CD4-positive, alpha-beta T cell treated with Interleukin-1 beta for 1 hour (primary cell): ENCODE measurements at regions not wholly inside any gene's neighbourhood (a gene's known extent, or its start where the extent isn't known, plus 50 kb on each side); places are given as distances from the start of the nearest gene placed in this dataset.
"Not testable (repeated sequence)": the region's sequence is repeated elsewhere in the genome, so short reads cannot be mapped to it uniquely, and the experiment has no call there.

ENCODE experiments used
- DNase-seq, 2 donors: peaks; one replicate each; pipeline ENCODE4 v3.0.0-alpha.2; 2020 to 2022

DNA sequence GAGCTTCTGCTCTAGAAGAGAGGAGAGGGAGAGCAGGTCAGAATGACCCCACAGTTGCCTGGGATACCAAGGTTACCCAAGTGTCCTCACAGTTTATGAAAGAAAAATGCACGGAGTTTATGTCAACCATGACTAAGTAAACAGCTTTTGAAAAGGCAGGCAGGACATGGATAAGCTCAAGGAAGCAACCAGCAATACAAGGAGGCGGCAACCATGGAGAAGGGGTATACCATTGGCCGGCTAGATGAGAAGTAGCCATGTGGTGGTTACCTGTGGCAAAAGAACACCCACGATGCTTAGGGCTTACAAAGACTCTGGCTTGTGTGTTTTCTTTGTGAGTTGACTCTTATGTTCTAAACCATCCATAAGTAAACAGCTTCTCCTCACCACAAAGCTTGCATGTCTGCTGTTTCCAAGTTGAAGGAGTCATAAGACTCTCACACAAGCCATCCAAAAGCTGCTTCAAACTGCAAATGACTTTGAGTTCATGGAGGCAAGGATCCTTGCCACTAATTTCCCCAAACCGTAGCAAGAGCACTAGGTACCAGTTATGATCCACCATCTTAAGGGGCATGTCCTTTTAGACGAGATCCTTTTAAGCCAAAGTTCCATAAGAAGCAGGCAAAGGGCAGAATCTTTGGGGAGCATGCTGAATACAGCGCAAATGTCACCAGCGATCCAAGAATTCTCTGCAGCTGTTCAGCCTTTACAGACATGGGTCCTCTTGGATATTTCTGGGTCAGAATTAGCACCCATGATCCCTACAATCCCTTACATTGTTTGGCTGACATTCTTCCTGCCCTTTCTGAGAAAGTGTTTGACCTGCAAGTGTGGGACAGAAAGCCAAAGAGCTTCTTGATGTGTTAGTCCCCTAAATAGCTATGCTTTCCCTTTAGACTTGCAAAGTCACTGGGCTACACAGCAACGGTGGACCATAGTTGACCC is 74.8 kb upstream of the IPO5 start:
- no peak for DNase-seq

DNA sequence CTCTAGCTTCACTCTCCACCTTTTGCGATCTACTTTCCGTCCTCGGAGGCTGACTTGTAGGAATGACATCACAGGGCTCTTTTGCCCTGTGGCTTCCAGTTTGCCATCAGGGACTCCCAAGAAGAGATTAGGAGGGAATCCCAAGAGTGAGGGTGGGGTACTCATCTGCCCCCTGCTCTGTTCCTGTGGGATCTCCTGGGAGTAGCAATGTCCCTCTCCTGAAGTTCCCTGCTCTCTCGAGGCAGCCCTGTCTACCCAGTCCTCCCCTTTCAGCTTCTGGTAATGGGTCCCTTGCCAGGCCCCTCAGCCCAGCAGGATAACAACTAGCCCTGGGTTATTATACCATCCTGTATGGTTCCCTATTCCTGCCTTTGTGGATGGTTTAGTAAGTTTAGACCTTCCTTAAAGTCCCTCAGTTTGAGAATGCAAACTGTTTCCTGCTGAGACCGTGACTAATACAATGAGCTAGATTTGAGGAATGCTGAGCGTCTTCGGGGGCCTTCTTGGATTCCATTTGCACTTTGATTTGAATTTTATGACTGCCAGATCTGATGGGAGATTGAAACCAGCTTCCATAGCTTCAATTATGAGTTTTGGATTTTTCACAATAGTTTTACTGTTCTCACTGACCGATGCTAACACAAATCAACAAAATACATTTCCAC is 73.7 kb upstream of the IPO5 start:
- DNase-seq, result no peak

DNA sequence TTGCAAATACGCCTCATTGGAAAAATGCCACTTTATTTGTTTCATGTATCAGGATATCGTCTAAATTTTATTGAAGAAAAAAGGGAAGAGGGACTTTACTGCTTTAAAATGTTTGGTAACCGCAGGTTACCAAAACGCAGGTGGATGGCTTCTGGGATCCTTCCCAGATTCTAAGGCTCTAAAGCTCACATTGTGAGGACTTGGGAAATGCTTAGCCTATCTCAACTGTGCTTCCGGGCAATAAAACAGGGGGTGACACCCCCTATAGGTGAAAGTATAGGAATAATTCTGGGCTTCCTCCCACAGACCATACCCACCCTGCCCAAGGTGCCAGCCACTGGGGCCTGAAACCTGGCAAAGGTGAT is 73.2 kb upstream of the IPO5 start:
- DNase-seq, result no peak

DNA sequence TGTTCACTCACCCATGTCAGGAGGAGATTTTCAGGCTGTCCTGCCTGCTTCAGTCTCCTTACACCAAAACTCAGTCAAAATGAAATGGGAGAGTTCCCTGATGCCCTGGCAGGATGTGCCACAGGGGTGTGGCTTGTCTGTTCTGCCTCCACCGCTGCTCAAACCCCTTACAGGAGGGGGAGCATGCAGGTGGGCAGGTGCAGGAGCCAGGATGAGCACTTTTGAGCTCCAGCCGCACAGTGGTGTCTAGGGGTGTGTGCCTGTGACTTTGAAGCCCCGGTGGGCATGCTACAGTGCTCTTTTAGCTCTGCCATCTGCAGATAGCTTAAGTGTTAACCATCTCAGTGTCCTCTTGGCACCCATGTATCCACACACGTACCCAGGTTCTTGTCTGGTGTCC is 71.9 kb upstream of the IPO5 start:
- DNase-seq, result no peak

DNA sequence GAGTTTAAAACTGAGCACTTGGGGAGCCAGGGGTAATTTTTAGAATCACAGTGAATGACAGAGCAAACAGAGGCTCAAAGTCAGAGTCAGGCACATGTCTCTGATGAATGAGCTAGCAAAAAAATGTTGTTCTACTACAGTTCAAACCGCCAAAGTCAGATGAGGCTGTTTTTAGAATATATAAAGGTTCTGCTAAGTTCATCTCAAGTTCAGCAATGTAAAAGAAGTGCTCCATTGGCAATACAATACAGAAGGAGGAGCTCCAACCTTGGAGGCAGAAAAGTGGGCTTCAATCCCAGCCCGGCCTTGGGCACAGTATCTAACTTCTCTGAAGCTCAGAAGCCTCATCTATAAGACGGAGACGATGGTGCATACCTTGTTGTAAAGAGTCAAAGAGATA is 70.1 kb upstream of the IPO5 start:
- no peak for DNase-seq

DNA sequence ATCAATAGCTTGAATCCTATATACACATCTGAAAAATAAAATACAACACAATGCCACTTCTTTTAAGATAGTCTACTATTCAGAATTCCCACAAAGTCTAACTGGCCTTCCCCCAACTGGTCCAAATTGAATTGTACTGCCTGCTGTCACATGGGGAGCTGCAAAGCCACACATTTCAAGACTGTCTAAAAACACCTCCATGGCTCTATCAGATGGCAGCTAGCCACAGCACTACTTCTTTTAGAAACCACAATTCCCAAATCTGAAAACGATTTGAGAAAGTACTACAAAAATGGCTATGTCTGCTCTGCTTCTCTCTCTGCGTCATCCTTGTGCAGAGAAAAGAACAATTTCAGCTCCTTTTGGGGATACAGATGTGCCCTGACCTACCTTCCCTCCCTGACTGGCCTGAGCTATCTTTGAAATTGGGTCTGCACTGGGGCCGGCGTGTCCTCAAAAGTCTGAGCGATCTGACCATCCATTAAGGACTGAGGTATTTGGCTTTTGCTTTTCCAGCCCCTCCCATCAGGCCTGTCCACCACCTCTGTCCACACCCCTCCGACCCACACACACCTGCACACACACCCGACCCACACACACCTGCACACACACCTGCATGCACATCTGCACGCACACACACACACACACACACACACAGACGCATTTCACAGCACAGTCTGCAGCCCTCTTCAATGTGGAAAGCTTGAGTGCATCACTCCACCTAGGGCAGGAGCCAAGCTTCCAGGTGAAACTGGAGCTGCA is 68.6 kb upstream of the IPO5 start:
- no peak for DNase-seq

DNA sequence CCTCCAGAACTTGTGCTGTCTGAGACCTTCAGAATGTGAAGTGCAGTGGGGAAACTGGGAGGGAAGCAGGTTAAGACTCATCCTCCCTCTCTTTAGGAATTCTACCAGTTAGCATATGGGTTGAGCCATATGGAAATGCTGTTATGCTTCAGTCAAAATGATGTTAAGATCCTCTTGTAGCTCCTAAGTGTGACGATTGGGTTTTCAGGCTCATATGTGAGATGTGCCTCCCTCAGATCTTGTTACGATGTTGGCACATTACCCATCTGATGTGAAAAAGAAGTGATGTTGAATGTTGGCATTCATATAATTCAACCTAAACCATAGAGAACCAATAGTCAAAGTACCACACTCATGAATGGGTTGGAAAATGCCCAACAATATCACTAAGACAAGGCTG is 67.8 kb upstream of the IPO5 start:
- DNase-seq, result no peak

DNA sequence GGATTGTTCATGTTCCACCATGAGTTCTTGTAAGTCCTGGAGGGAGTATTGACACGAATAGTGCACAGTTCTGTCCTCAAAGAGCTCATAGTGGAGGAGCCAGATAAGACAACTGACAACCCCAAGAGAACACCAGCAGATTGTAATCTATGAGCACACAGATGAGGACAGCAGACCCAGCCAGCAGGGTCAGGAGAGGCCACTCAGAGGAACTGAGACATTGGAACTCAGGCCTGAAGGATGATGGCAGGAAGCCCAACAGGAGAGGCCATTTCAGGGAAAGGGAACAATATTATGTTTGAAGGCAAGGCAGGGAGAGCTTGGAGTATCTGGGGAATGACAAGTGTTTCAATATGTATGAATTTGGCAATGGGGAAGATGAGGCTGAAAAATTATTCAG is 63.7 kb upstream of the IPO5 start:
- DNase-seq, result no peak

DNA sequence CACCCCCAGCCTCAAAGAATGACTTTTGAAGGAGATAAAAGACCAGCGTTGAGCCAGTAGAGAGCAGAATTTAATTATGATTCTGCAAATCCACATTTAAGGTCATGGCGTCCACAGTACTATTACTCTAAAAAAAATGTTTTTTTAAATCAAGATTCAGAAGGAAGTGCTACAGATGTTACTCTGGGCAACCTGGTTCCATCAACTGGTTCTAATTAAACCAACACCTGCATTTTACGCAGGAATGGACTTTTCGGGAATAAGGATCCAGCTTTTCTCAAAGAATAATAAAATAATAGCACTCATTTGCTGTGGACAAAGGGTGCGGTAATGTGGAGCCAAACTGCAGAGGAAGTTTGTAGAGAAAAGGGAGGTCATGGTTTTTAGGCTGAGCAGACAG is 62.9 kb upstream of the IPO5 start:
- DNase-seq, result no peak

DNA sequence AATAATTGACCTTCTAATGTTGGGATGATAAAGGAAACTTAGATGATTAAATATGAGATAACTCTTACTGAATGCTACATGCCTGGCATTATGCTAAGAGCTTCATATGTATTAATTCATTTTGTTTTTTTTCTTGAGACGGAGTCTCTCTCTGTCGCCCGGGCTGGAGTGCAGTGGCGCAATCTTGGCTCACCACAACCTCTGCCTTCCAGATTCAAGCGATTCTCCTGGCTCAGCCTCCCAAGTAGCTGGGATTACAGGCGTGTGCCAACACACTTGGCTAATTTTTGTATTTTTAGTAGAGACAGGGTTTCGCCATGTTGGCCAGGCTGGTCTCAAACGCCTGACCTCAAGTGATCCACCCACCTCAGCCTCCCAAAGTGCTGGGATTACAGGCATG is 61.5 kb upstream of the IPO5 start:
- not testable (repeated sequence) for DNase-seq

DNA sequence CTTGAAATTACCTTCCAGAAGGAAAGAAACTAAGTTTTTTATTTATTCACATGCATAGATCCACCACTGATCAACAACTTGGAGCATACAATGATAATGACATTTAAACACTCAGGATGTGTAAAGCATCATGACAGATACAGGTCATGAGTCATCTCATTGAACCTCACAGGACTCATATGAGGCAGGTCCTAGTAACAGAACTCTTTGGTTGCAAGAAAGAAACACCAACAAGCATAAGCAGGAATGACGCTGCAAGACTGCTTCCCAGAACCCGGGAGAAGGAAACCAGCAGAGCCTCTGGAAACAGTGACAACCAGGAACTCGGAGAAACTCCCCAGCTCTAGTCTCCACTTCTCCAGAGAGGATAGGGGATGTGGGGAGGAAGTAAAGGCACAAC is 60.8 kb upstream of the IPO5 start:
- DNase-seq, result no peak

DNA sequence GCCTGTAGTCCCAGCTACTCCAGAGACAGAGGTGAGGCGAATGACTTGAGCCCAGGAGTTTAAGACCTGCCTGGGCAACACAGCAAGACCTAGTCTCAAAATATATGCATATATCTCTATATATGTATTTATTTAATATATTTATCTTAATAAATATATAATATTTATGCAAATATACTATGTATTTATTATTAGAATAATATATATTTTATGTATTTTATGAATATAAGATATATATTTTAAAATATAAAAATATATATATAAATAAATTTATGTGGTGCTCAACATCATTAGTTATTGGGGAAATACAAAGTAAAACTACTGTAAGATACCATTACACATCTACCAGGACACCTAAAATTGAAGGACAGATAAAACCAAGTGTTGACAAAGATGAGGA is 58.1 kb upstream of the IPO5 start:
- DNase-seq, result no peak

DNA sequence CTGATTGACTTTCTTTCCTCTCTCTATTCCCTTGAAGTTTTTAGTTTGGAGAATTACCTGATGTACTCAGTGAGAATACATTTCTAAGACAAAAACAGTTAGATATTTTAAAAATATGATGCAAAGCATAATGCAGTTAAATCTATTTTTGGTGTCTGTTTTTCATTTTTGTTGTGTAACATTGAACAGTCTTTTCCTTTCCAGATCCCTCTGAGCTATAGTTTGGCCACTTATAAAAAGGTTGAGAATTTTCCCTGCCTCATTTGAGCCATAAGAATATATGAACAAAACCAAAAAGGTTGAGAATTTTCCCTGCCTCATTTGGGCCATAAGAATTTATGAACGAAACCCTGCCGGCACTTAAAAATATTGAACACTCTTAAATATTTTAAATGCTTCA is 57.0 kb upstream of the IPO5 start:
- DNase-seq, result no peak

DNA sequence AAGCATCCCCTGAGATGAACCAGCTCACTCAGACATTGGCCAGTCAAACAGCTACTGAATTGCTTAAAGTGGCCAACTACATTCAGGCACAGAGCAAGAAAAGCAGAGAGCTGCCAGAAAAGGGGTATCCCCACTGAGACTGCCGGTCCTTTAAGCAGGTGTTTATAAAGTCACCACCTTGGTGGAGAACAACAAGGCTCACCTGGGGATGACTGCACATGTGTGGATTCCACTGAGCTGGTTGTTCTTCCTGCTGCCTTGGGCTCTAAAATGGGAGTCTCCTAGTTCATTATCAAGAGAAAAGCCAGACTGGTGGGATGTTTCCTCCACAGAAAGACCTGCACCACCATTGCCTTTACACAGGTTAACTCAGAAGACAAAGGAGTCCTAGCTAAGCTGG is 51.8 kb upstream of the IPO5 start:
- DNase-seq, result no peak
